NOMO-1 (cell line): ENCODE measurements at regions not wholly inside any gene's neighbourhood (a gene's known extent, or its start where the extent isn't known, plus 50 kb on each side); places are given as distances from the start of the nearest gene placed in this dataset.

Experiments used
- DNase-seq, 2 experiments: peaks; one replicate each; lab custom pipeline; 2025; ENCODE audit not compliant: unreplicated experiment in 2 of 2; lab: John Stamatoyannopoulos, UW

- no peak for DNase-seq
Observed at GRCh38 chr1:73953586-73953985, 244.4 kb downstream of the LRRIQ3 start.

- no peak for DNase-seq
Observed at GRCh38 chr1:73953186-73953585, 244.8 kb downstream of the LRRIQ3 start.

GRCh38 chr1:73948055-73948454, 249.9 kb downstream of the LRRIQ3 start:
- no peak for DNase-seq

- DNase-seq, result no peak
Observed at GRCh38 chr1:73947009-73947408, 251.0 kb downstream of the LRRIQ3 start.

GRCh38 chr1:73943270-73943669, 254.7 kb downstream of the LRRIQ3 start:
- DNase-seq, result no peak

- no peak for DNase-seq
Observed at GRCh38 chr1:73930293-73930692, 267.7 kb downstream of the LRRIQ3 start.

- DNase-seq, result no peak
Observed at GRCh38 chr1:73914951-73915350, 283.0 kb downstream of the LRRIQ3 start.

- no peak for DNase-seq
Observed at GRCh38 chr1:73913025-73913424, 285.0 kb downstream of the LRRIQ3 start.

- DNase-seq, result no peak
Observed at GRCh38 chr1:73911849-73912248, 286.1 kb downstream of the LRRIQ3 start.

GRCh38 chr1:73910466-73910865, 287.5 kb downstream of the LRRIQ3 start:
- no peak for DNase-seq

- no peak for DNase-seq
Observed at GRCh38 chr1:73910062-73910461, 287.9 kb downstream of the LRRIQ3 start.

GRCh38 chr1:73909043-73909562, 288.9 kb downstream of the LRRIQ3 start:
- no peak for DNase-seq

GRCh38 chr1:73907051-73907450, 290.9 kb downstream of the LRRIQ3 start:
- no peak for DNase-seq

- no peak for DNase-seq
Observed at GRCh38 chr1:73903092-73903491, 294.9 kb downstream of the LRRIQ3 start.

GRCh38 chr1:73901738-73902137, 296.2 kb downstream of the LRRIQ3 start:
- no peak for DNase-seq

- DNase-seq, result no peak
Observed at GRCh38 chr1:73899311-73899710, 298.7 kb downstream of the LRRIQ3 start.

- no peak for DNase-seq
Observed at GRCh38 chr1:73898540-73898939, 299.4 kb downstream of the LRRIQ3 start.

- no peak for DNase-seq
Observed at GRCh38 chr1:73887412-73887811, 310.6 kb downstream of the LRRIQ3 start.

GRCh38 chr1:73886716-73887115, 311.3 kb downstream of the LRRIQ3 start:
- DNase-seq, result no peak

GRCh38 chr1:73874806-73875205, 323.2 kb downstream of the LRRIQ3 start:
- no peak for DNase-seq

- no peak for DNase-seq
Observed at GRCh38 chr1:73868810-73869336, 329.1 kb downstream of the LRRIQ3 start.

GRCh38 chr1:73862355-73862754, 335.6 kb downstream of the LRRIQ3 start:
- no peak for DNase-seq

GRCh38 chr1:73860421-73860950, 337.5 kb downstream of the LRRIQ3 start:
- peak in 1 of 2 experiments; percentile 40 for DNase-seq
